Spinal cord (tissue), 9 donors: ENCODE measurements at regions not wholly inside any gene's neighbourhood (a gene's known extent, or its start where the extent isn't known, plus 50 kb on each side); places are given as distances from the start of the nearest gene placed in this dataset.

Source experiments
- DNase-seq, 6 donors: peaks; one replicate each; pipeline versions ENCODE4 v3.0.0 to v3.0.0-alpha.2; 2013 to 2015; ENCODE audit warnings: low spot score in 6 of 6, low read depth in 4 of 6
- H3K27ac ChIP-seq: one replicate; pipeline ENCODE4 v1.5.1; 2013; ENCODE audit warnings: low read depth, low read length, control low read depth
- H3K27me3 ChIP-seq: one replicate; pipeline ENCODE4 v1.6.1; 2013; ENCODE audit warnings: low read length; ENCODE audit not compliant: control insufficient read depth, insufficient read depth
- H3K36me3 ChIP-seq: one replicate; pipeline ENCODE4 v1.6.1; 2013; ENCODE audit warnings: low read length; ENCODE audit not compliant: control insufficient read depth, insufficient read depth
- H3K4me1 ChIP-seq: one replicate; pipeline ENCODE4 v1.6.1; 2013; ENCODE audit warnings: low read length; ENCODE audit not compliant: control insufficient read depth, insufficient read depth
- H3K4me3 ChIP-seq: one replicate; pipeline ENCODE4 v1.5.1; 2013; ENCODE audit warnings: low read depth, low read length, control low read depth
- H3K9me3 ChIP-seq: one replicate; pipeline ENCODE4 v1.6.1; 2013; ENCODE audit warnings: low read length; ENCODE audit not compliant: control insufficient read depth, insufficient read depth
- WGBS: methylation state at CpG from one replicate; pipeline ENCODE4 v1.1.5; 2013; ENCODE audit warnings: missing lambda C conversion rate; ENCODE audit not compliant: insufficient coverage; 5-methylcytosine and 5-hydroxymethylcytosine counted together
- donor health status: healthy.

- Histone ChIP-seq H3K27me3 (no peaks in the 10 kb centered on the region), H3K9me3 (peaks cover 2% of the 10 kb centered on the region), H3K4me3 (no peak overlapping the region), H3K36me3 (no peaks in the 10 kb centered on the region), H3K4me1 (no peaks in the 10 kb centered on the region), H3K27ac (no peak overlapping the region)
- WGBS, result no CpG with 5 or more reads among the region's 2 CpGs
- DNase-seq, result peak in 1 of 6 donors; percentile 24
Measured at GRCh38 chr2:8204711-8205110, 477.1 kb upstream of the ID2 start.

GRCh38 chr2:8209494-8209893 is 472.4 kb upstream of the ID2 start:
- H3K27me3 ChIP-seq, result no peaks in the 10 kb centered on the region
- H3K36me3 ChIP-seq, result no peaks in the 10 kb centered on the region
- no peaks in the 10 kb centered on the region for H3K4me1 ChIP-seq
- WGBS, result no CpG with 5 or more reads among the region's 2 CpGs
- peaks cover 2% of the 10 kb centered on the region for H3K9me3 ChIP-seq
- DNase-seq, result no peak
- H3K4me3 ChIP-seq, result no peak overlapping the region
- H3K27ac ChIP-seq, result no peak overlapping the region

- H3K4me1 ChIP-seq, result no peaks in the 10 kb centered on the region
- 86% methylated on average over 1 of the region's 3 CpGs for WGBS
Measured at GRCh38 chr2:8211384-8211783, 470.5 kb upstream of the ID2 start.

GRCh38 chr2:8212239-8212638 is 469.6 kb upstream of the ID2 start:
- no peak for DNase-seq
- no CpG with 5 or more reads among the region's 3 CpGs for WGBS

More at GRCh38 chr2:8211384-8211783, 470.5 kb upstream of the ID2 start:
- Histone ChIP-seq H3K27ac (no peak overlapping the region), H3K36me3 (no peaks in the 10 kb centered on the region), H3K4me3 (no peak overlapping the region), H3K27me3 (no peaks in the 10 kb centered on the region), H3K9me3 (peaks cover 2% of the 10 kb centered on the region)
- no peak for DNase-seq

GRCh38 chr2:8214036-8214615 is 467.7 kb upstream of the ID2 start:
- 89% methylated on average over 2 of the region's 4 CpGs for WGBS

More at GRCh38 chr2:8212239-8212638, 469.6 kb upstream of the ID2 start:
- H3K27me3 ChIP-seq, result no peaks in the 10 kb centered on the region
- H3K4me1 ChIP-seq, result no peaks in the 10 kb centered on the region
- H3K9me3 ChIP-seq, result peaks cover 2% of the 10 kb centered on the region
- no peaks in the 10 kb centered on the region for H3K36me3 ChIP-seq
- no peak overlapping the region for H3K27ac ChIP-seq
- H3K4me3 ChIP-seq, result no peak overlapping the region

GRCh38 chr2:8215159-8215863 is 466.5 kb upstream of the ID2 start:
- WGBS, result 100% methylated on average over 1 of the region's 5 CpGs

More at GRCh38 chr2:8214036-8214615, 467.7 kb upstream of the ID2 start:
- Histone ChIP-seq H3K36me3 (no peaks in the 10 kb centered on the region), H3K4me1 (no peaks in the 10 kb centered on the region), H3K27ac (no peak overlapping the region), H3K4me3 (no peak overlapping the region), H3K9me3 (no peaks in the 10 kb centered on the region), H3K27me3 (no peaks in the 10 kb centered on the region)
- no peak for DNase-seq

GRCh38 chr2:8215982-8216381 is 465.9 kb upstream of the ID2 start:
- no peak overlapping the region for H3K4me3 ChIP-seq
- no peaks in the 10 kb centered on the region for H3K9me3 ChIP-seq
- H3K27me3 ChIP-seq, result no peaks in the 10 kb centered on the region
- WGBS, result 97% methylated on average over 3 of the region's 6 CpGs
- DNase-seq, result no peak
- no peaks in the 10 kb centered on the region for H3K4me1 ChIP-seq
- H3K27ac ChIP-seq, result no peak overlapping the region
- no peaks in the 10 kb centered on the region for H3K36me3 ChIP-seq

More at GRCh38 chr2:8215159-8215863, 466.5 kb upstream of the ID2 start:
- Histone ChIP-seq H3K4me1 (no peaks in the 10 kb centered on the region), H3K4me3 (no peak overlapping the region), H3K27me3 (no peaks in the 10 kb centered on the region), H3K36me3 (no peaks in the 10 kb centered on the region), H3K9me3 (no peaks in the 10 kb centered on the region), H3K27ac (no peak overlapping the region)
- no peak for DNase-seq

GRCh38 chr2:8216397-8216796 is 465.5 kb upstream of the ID2 start:
- no peak overlapping the region for H3K4me3 ChIP-seq
- no peaks in the 10 kb centered on the region for H3K4me1 ChIP-seq
- no CpG with 5 or more reads among the region's 1 CpG for WGBS
- H3K36me3 ChIP-seq, result no peaks in the 10 kb centered on the region
- no peaks in the 10 kb centered on the region for H3K27me3 ChIP-seq
- H3K9me3 ChIP-seq, result no peaks in the 10 kb centered on the region
- peak in 1 of 6 donors; percentile 51 for DNase-seq
- H3K27ac ChIP-seq, result no peak overlapping the region

GRCh38 chr2:8217468-8218030 is 464.3 kb upstream of the ID2 start:
- Histone ChIP-seq H3K36me3 (no peaks in the 10 kb centered on the region), H3K4me3 (no peak overlapping the region), H3K27ac (no peak overlapping the region), H3K4me1 (no peaks in the 10 kb centered on the region), H3K27me3 (no peaks in the 10 kb centered on the region), H3K9me3 (no peaks in the 10 kb centered on the region)
- peak in 2 of 6 donors; percentile 47 to 82 for DNase-seq
- 54% methylated on average over 6 of the region's 9 CpGs for WGBS

- DNase-seq, result no peak
- H3K4me3 ChIP-seq, result no peak overlapping the region
- H3K4me1 ChIP-seq, result no peaks in the 10 kb centered on the region
- H3K9me3 ChIP-seq, result no peaks in the 10 kb centered on the region
- no peaks in the 10 kb centered on the region for H3K36me3 ChIP-seq
- 98% methylated on average over 4 of the region's 8 CpGs for WGBS
- no peaks in the 10 kb centered on the region for H3K27me3 ChIP-seq
- no peak overlapping the region for H3K27ac ChIP-seq
Measured at GRCh38 chr2:8219096-8219495, 462.8 kb upstream of the ID2 start.
